HG03432 (cell line): ENCODE measurements at regions not wholly inside any gene's neighbourhood (a gene's known extent, or its start where the extent isn't known, plus 50 kb on each side); places are given as distances from the start of the nearest gene placed in this dataset.

Source experiments
- ATAC-seq: cut with Tn5 transposase; IDR thresholded peaks from one replicate; pipeline ENCODE4 v1.9.1; 2021; ENCODE audit warnings: mild to moderate bottlenecking, moderate library complexity; ENCODE audit not compliant: unreplicated experiment

GRCh38 chr1:115577513-115577912 lies 64.3 kb upstream of the VANGL1 start:
- ATAC-seq: no peak

GRCh38 chr1:115575661-115576060 lies 66.1 kb upstream of the VANGL1 start:
- no peak for ATAC-seq

- ATAC-seq: no peak
Observed at GRCh38 chr1:115572710-115573109, 69.1 kb upstream of the VANGL1 start.

GRCh38 chr1:115567431-115567830 lies 74.3 kb upstream of the VANGL1 start:
- no peak for ATAC-seq

GRCh38 chr1:115565791-115566190 lies 76.0 kb upstream of the VANGL1 start:
- ATAC-seq: no peak

- no peak for ATAC-seq
Observed at GRCh38 chr1:115565353-115565752, 76.4 kb upstream of the VANGL1 start.

- ATAC-seq: no peak
Observed at GRCh38 chr1:115564201-115564600, 77.6 kb upstream of the VANGL1 start.

GRCh38 chr1:115560027-115560426 lies 81.7 kb upstream of the VANGL1 start:
- no peak for ATAC-seq

GRCh38 chr1:115558275-115558674 lies 83.5 kb upstream of the VANGL1 start:
- no peak for ATAC-seq

- no peak for ATAC-seq
Observed at GRCh38 chr1:115557715-115558114, 84.1 kb upstream of the VANGL1 start.

- no peak for ATAC-seq
Observed at GRCh38 chr1:115556236-115556635, 85.5 kb upstream of the VANGL1 start.

GRCh38 chr1:115555446-115555845 lies 86.3 kb upstream of the VANGL1 start:
- no peak for ATAC-seq

GRCh38 chr1:115547696-115548095 lies 94.1 kb upstream of the VANGL1 start:
- ATAC-seq: no peak

- no peak for ATAC-seq
Observed at GRCh38 chr1:115546846-115547245, 94.9 kb upstream of the VANGL1 start.

GRCh38 chr1:115545791-115546733 lies 95.7 kb upstream of the VANGL1 start:
- ATAC-seq: no peak

GRCh38 chr1:115545096-115545720 lies 96.6 kb upstream of the VANGL1 start:
- no peak for ATAC-seq

- ATAC-seq: no peak
Observed at GRCh38 chr1:115544131-115544530, 97.6 kb upstream of the VANGL1 start.

GRCh38 chr1:115543247-115543646 lies 98.5 kb upstream of the VANGL1 start:
- no peak for ATAC-seq

GRCh38 chr1:115539736-115540135 lies 102.0 kb upstream of the VANGL1 start:
- no peak for ATAC-seq

- ATAC-seq: no peak
Observed at GRCh38 chr1:115539061-115539460, 102.7 kb upstream of the VANGL1 start.

GRCh38 chr1:115538579-115538978 lies 103.2 kb upstream of the VANGL1 start:
- ATAC-seq: no peak

- ATAC-seq: no peak
Observed at GRCh38 chr1:115537415-115537814, 104.4 kb upstream of the VANGL1 start.
